DMS114 treated with DMSO at 0.1 percent for 48 hours (cell line): ENCODE measurements at regions not wholly inside any gene's neighbourhood (a gene's known extent, or its start where the extent isn't known, plus 50 kb on each side); places are given as distances from the start of the nearest gene placed in this dataset.
"Not testable (repeated sequence)": the region's sequence is repeated elsewhere in the genome, so short reads cannot be mapped to it uniquely, and the experiment has no call there.

Source experiments
- DNase-seq: peaks from one replicate; lab custom pipeline; 2025; ENCODE audit not compliant: unreplicated experiment; lab: John Stamatoyannopoulos, UW

- no peak for DNase-seq
These were observed 218.2 kb upstream of the ZCCHC13 start for GRCh38 chrX:74085642-74086236.

- no peak for DNase-seq
These were observed 223.8 kb upstream of the ZCCHC13 start for GRCh38 chrX:74080165-74080564.

- no peak for DNase-seq
These were observed 213.4 kb upstream of the XIST start for GRCh38 chrX:74065831-74066390.

GRCh38 chrX:74063426-74064155 is 211.1 kb upstream of the XIST start:
- DNase-seq, result no peak

GRCh38 chrX:74061879-74062278 is 209.4 kb upstream of the XIST start:
- no peak for DNase-seq

GRCh38 chrX:74049126-74049525 is 196.6 kb upstream of the XIST start:
- no peak for DNase-seq

- not testable (repeated sequence) for DNase-seq
These were observed 181.6 kb upstream of the XIST start for GRCh38 chrX:74034066-74034465.

- DNase-seq, result not testable (repeated sequence)
These were observed 179.0 kb upstream of the XIST start for GRCh38 chrX:74031527-74031926.

- not testable (repeated sequence) for DNase-seq
These were observed 178.3 kb upstream of the XIST start for GRCh38 chrX:74030766-74031165.

- DNase-seq, result not testable (repeated sequence)
These were observed 172.6 kb upstream of the XIST start for GRCh38 chrX:74025145-74025544.

- no peak for DNase-seq
These were observed 170.7 kb upstream of the XIST start for GRCh38 chrX:74023203-74023602.

GRCh38 chrX:74018253-74018652 is 165.7 kb upstream of the XIST start:
- no peak for DNase-seq

- DNase-seq, result peak; percentile 51
These were observed 163.0 kb upstream of the XIST start for GRCh38 chrX:74015379-74016019.

GRCh38 chrX:74009041-74009440 is 156.5 kb upstream of the XIST start:
- no peak for DNase-seq

- DNase-seq, result no peak
These were observed 139.5 kb upstream of the XIST start for GRCh38 chrX:73992019-73992418.

- DNase-seq, result no peak
These were observed 134.7 kb upstream of the XIST start for GRCh38 chrX:73987166-73987565.

GRCh38 chrX:73979551-73980131 is 127.1 kb upstream of the XIST start:
- DNase-seq, result no peak

- DNase-seq, result no peak
These were observed 125.1 kb upstream of the XIST start for GRCh38 chrX:73977542-73978169.

- not testable (repeated sequence) for DNase-seq
These were observed 114.9 kb upstream of the XIST start for GRCh38 chrX:73967461-73967860.

GRCh38 chrX:73965833-73966232 is 113.3 kb upstream of the XIST start:
- DNase-seq, result no peak

GRCh38 chrX:73964579-73964978 is 112.1 kb upstream of the XIST start:
- DNase-seq, result no peak
